ENCODE measurements at regions not wholly inside any gene's neighbourhood (a gene's known extent, or its start where the extent isn't known, plus 50 kb on each side); places are given as distances from the start of the nearest gene placed in this dataset.

- TF ChIP-seq FOXM1 (IDR thresholded peaks at IDR 0.05; ENCODE audit: borderline replicate concordance) (no peak), LEF1 (IDR thresholded peaks at IDR 0.05; ENCODE audit: borderline replicate concordance) (no peak), FOXK2 (IDR thresholded peaks at IDR 0.05) (no peak), SP1 (IDR thresholded peaks at IDR 0.05) (no peak), NFRKB (IDR thresholded peaks at IDR 0.05) (no peak), SUZ12 (IDR thresholded peaks at IDR 0.05) (no peak), PKNOX1 (IDR thresholded peaks at IDR 0.05) (no peak)
Observed at GRCh38 chr17:63222655-63223054, 223.5 kb downstream of the CYB561 start.

Data from HEK293T (cell line).